IMR-90 (cell line): ENCODE measurements at regions not wholly inside any gene's neighbourhood (a gene's known extent, or its start where the extent isn't known, plus 50 kb on each side); places are given as distances from the start of the nearest gene placed in this dataset.

Source experiments
- ATAC-seq: fragments of 200-7000 bp; cut with Tn5 transposase; 2 replicates; pipeline ENCODE4 v1.9.1; 2020; ENCODE audit warnings: low read depth, mild to moderate bottlenecking, moderate library complexity
- BruUV-seq: library from RNA; stranded (reverse); fragments of 400-500 nt; replicated peaks from 2 replicates; lab custom pipeline; 2021; lab: Mats Ljungman, UMichigan
- CTCF ChIA-PET: fragments of 300-600 bp; formaldehyde crosslinking; extraction: SDS; loops from one replicate; lab custom pipeline; 2021; ENCODE audit warnings: antibody characterized with exemption; lab: Yijun Ruan, JAX
- POLR2A ChIA-PET: fragments of 300-600 bp; sonication (Branson Sonifier 250); formaldehyde crosslinking; loops from one replicate; lab custom pipeline; 2022; ENCODE audit warnings: antibody characterized with exemption; ENCODE audit not compliant: unreplicated experiment; lab: Charles Lee
- DNase-seq: peaks from one replicate; pipeline ENCODE4 v3.0.0; 2013
- H2AFZ ChIP-seq: replicated peaks from 2 replicates; pipeline ENCODE3; 2013; ENCODE audit warnings: low read length, mild to moderate bottlenecking; ENCODE audit not compliant: poor library complexity
- H2AK5ac ChIP-seq: 2 replicates; pipeline ENCODE4 v1.6.1; 2013; ENCODE audit warnings: low read depth, low read length, inconsistent platforms
- H2AK9ac ChIP-seq: replicated peaks from 2 replicates; pipeline ENCODE3; 2013; ENCODE audit warnings: mild to moderate bottlenecking, low read depth, low read length, moderate library complexity; ENCODE audit not compliant: poor library complexity
- H2BK120ac ChIP-seq: 2 replicates; pipeline ENCODE4 v1.6.1; 2013; ENCODE audit warnings: low read depth, low read length, inconsistent platforms
- H2BK15ac ChIP-seq: 3 replicates; pipeline ENCODE4 v1.6.1; 2013; ENCODE audit warnings: low read depth, low read length, inconsistent platforms
- H2BK20ac ChIP-seq: 2 replicates; pipeline ENCODE4 v1.6.1; 2013; ENCODE audit warnings: low read depth, mild to moderate bottlenecking, inconsistent platforms, low read length, moderate library complexity
- H2BK5ac ChIP-seq: 2 replicates; pipeline ENCODE4 v1.6.1; 2013; ENCODE audit warnings: mild to moderate bottlenecking, low read depth, low read length, inconsistent platforms; ENCODE audit not compliant: poor library complexity, severe bottlenecking
- H3K14ac ChIP-seq: replicated peaks from 2 replicates; pipeline ENCODE4 v1.6.1; 2013; ENCODE audit warnings: low read depth, low read length, inconsistent platforms
- H3K18ac ChIP-seq: 2 replicates; pipeline ENCODE4 v1.6.1; 2013; ENCODE audit warnings: low read depth, low read length, control low read depth
- H3K23ac ChIP-seq: 2 replicates; pipeline ENCODE4 v1.6.1; 2013; ENCODE audit warnings: low read depth, low read length, inconsistent platforms
- H3K27ac ChIP-seq: 2 replicates; pipeline ENCODE4 v1.5.1; 2013; ENCODE audit warnings: mild to moderate bottlenecking, control low read depth, low read length; ENCODE audit not compliant: insufficient read depth
- H3K27me3 ChIP-seq: 2 replicates; pipeline ENCODE4 v1.6.1; 2013; ENCODE audit warnings: low read length; ENCODE audit not compliant: control insufficient read depth, insufficient read depth
- H3K36me3 ChIP-seq: 2 replicates; pipeline ENCODE4 v1.6.1; 2013; ENCODE audit warnings: low read length, mixed read lengths; ENCODE audit not compliant: control insufficient read depth, insufficient read depth
- H3K4ac ChIP-seq: 2 replicates; pipeline ENCODE4 v1.6.1; 2013; ENCODE audit warnings: low read depth, low read length, inconsistent platforms
- H3K4me1 ChIP-seq: 2 replicates; pipeline ENCODE4 v1.6.1; 2013; ENCODE audit warnings: low read length, mixed read lengths; ENCODE audit not compliant: control insufficient read depth, insufficient read depth
- H3K4me2 ChIP-seq: 2 replicates; pipeline ENCODE4 v1.6.1; 2013; ENCODE audit warnings: low read depth, mild to moderate bottlenecking, control low read depth, low read length, moderate library complexity
- H3K4me3 ChIP-seq: 2 replicates; pipeline ENCODE4 v1.5.1; 2013; ENCODE audit warnings: low read depth, mild to moderate bottlenecking, control low read depth, low read length, moderate library complexity; ENCODE audit not compliant: insufficient read depth
- H3K56ac ChIP-seq: 2 replicates; pipeline ENCODE4 v1.6.1; 2013; ENCODE audit warnings: low read length, inconsistent platforms; ENCODE audit not compliant: insufficient read depth; ENCODE audit errors: extremely low read depth
- H3K79me1 ChIP-seq, 2 experiments: 2 replicates each; pipeline ENCODE4 v1.6.1; 2013; ENCODE audit warnings: low read length in 2 of 2, inconsistent platforms in 1 of 2, low read depth in 1 of 2
- H3K9ac ChIP-seq: 2 replicates; pipeline ENCODE4 v1.6.1; 2013; ENCODE audit warnings: low read depth, low read length, control low read depth
- H3K9me1 ChIP-seq: 2 replicates; pipeline ENCODE4 v1.6.1; 2013; ENCODE audit warnings: low read length, inconsistent platforms; ENCODE audit not compliant: insufficient read depth
- H3K9me3 ChIP-seq: 2 replicates; pipeline ENCODE4 v1.6.1; 2013; ENCODE audit warnings: low read length; ENCODE audit not compliant: control insufficient read depth, insufficient read depth
- H4K20me1 ChIP-seq: 2 replicates; pipeline ENCODE4 v1.6.1; 2013; ENCODE audit warnings: low read length, inconsistent platforms; ENCODE audit not compliant: insufficient read depth
- H4K5ac ChIP-seq: 2 replicates; pipeline ENCODE4 v1.6.1; 2013; ENCODE audit warnings: mild to moderate bottlenecking, low read depth, low read length, control low read depth
- H4K8ac ChIP-seq, 2 experiments: 2 replicates each; pipeline ENCODE4 v1.6.1; 2013; ENCODE audit warnings: low read depth in 2 of 2, low read length in 2 of 2, control low read depth in 1 of 2, inconsistent platforms in 1 of 2
- H4K91ac ChIP-seq: 2 replicates; pipeline ENCODE4 v1.6.1; 2013; ENCODE audit warnings: low read depth, low read length, inconsistent platforms; ENCODE audit not compliant: insufficient read depth
- BHLHE40 ChIP-seq: fragments of 150-350 bp; IDR thresholded peaks from 2 replicates; pipeline ENCODE4 v1.6.1; 2016; ENCODE audit warnings: mild to moderate bottlenecking, low read depth, low read length
- CEBPB ChIP-seq: IDR thresholded peaks from 2 replicates; pipeline ENCODE4 v1.6.1; 2012; ENCODE audit warnings: low read depth, low read length, improper control_type of control experiment
- CHD1 ChIP-seq: IDR thresholded peaks from 2 replicates; pipeline ENCODE4 v1.6.1; 2012; ENCODE audit warnings: low read depth, low read length, improper control_type of control experiment
- ELK1 ChIP-seq: fragments of 150-350 bp; IDR thresholded peaks from 2 replicates; pipeline ENCODE4 v1.6.1; 2016; ENCODE audit warnings: low read depth, mild to moderate bottlenecking, low read length, moderate library complexity, borderline replicate concordance
- FOS ChIP-seq: fragments of 150-350 bp; IDR thresholded peaks from 2 replicates; pipeline ENCODE4 v1.6.1; 2016; ENCODE audit warnings: low read depth, low read length
- MAFK ChIP-seq: IDR thresholded peaks from 2 replicates; pipeline ENCODE4 v1.6.1; 2012; ENCODE audit warnings: low read depth, low read length, improper control_type of control experiment
- MAZ ChIP-seq: IDR thresholded peaks from 2 replicates; pipeline ENCODE4 v1.6.1; 2012; ENCODE audit warnings: low read depth, mild to moderate bottlenecking, low read length, improper control_type of control experiment, moderate library complexity, borderline replicate concordance
- MXI1 ChIP-seq: IDR thresholded peaks from 2 replicates; pipeline ENCODE4 v1.6.1; 2012; ENCODE audit warnings: low read depth, mild to moderate bottlenecking, low read length, moderate library complexity, borderline replicate concordance
- NFE2L2 ChIP-seq: fragments of 150-350 bp; IDR thresholded peaks from 2 replicates; pipeline ENCODE4 v1.6.1; 2016; ENCODE audit warnings: low read depth, mild to moderate bottlenecking, low read length
- POLR2A ChIP-seq: IDR thresholded peaks from 2 replicates; pipeline ENCODE4 v1.6.1; 2012; ENCODE audit warnings: mild to moderate bottlenecking, low read depth, low read length
- RAD21 ChIP-seq: IDR thresholded peaks from 2 replicates; pipeline ENCODE4 v1.6.1; 2012; ENCODE audit warnings: low read length, improper control_type of control experiment
- RCOR1 ChIP-seq: IDR thresholded peaks from 2 replicates; pipeline ENCODE4 v1.6.1; 2012; ENCODE audit warnings: mild to moderate bottlenecking, low read length, improper control_type of control experiment; ENCODE audit not compliant: insufficient replicate concordance
- RFX5 ChIP-seq: IDR thresholded peaks from 2 replicates; pipeline ENCODE4 v1.8.0; 2012; ENCODE audit warnings: low read depth, mild to moderate bottlenecking, low read length, moderate library complexity
- SMC3 ChIP-seq: fragments of 150-350 bp; IDR thresholded peaks from 2 replicates; pipeline ENCODE4 v1.6.1; 2016; ENCODE audit warnings: low read depth, mild to moderate bottlenecking, antibody characterized with exemption, low read length, moderate library complexity
- WGBS, 2 experiments: methylation state at CpG; one replicate each; pipeline versions ENCODE4 v1.1.5 to v1.1.7; 2013; ENCODE audit warnings: missing lambda C conversion rate in 2 of 2; ENCODE audit not compliant: insufficient read length in 1 of 2; ENCODE audit errors: extremely low coverage in 2 of 2; 5-methylcytosine and 5-hydroxymethylcytosine counted together
- dilution Hi-C: fragments of 300-500 bp; cut with HindIII; formaldehyde crosslinking; loops from one replicate; pipeline ENCODE4 v1.14.3; 2018; ENCODE audit warnings: low sequenced_read_pairs; ENCODE audit not compliant: unreplicated experiment
- in situ Hi-C: fragments of 300-500 bp; cut with MboI; formaldehyde crosslinking; loops from 3 replicates; pipeline ENCODE4 v1.14.3; 2019; ENCODE audit warnings: low sequenced_read_pairs, inconsistent platforms, mixed read lengths
- intact Hi-C: fragments of 100-400 bp; cut with micrococcal nuclease; formaldehyde crosslinking; loops from 2 replicates; pipeline ENCODE4 v1.10.0; 2022
- TF ChIP-seq, protein P1 (sequence below): fragments of 150-350 bp; IDR thresholded peaks from 2 replicates; pipeline ENCODE4 v1.6.1; 2017; ENCODE audit warnings: mild to moderate bottlenecking, antibody characterized with exemption, low read length, low read depth
- TF ChIP-seq, protein P2 (sequence below): conservative IDR thresholded peaks from 2 replicates; pipeline ENCODE4 v1.5.1; 2012; ENCODE audit warnings: mild to moderate bottlenecking, low read depth, low read length, improper control_type of control experiment

DNA sequence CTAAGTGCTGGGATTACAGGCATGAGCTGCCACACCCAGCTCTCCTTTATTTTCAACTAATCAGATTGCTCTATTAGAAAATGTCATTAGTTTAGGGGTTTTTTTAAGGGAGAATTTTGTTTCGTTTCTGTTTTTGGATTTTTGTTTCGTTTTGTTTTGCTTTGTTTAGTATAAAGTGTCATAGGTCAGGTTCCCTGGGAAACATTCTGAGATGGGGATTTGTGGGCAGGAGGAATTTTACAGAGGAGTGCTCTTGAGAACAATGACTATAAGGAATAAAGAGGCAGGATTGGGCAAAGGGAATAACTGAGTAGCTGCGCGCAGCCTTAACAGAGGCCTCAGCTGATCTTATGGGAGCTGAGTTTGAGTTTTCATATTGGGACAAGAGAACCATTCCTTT, 86.8 kb upstream of the NR2F2 start:
- Histone ChIP-seq H3K27me3 (no peaks in the 10 kb centered on the region), H2BK15ac (no peak overlapping the region), H4K5ac (no peak overlapping the region; the same call in 1 of the 2 replicates), H2AK9ac (no peak overlapping the region), H3K14ac (peak overlapping the region; percentile 74), H4K8ac (no peak overlapping the region), H3K4me1 (peaks cover 5% of the 10 kb centered on the region), H3K56ac (no peak overlapping the region), H2BK20ac (no peak overlapping the region), H3K4me3 (no peak overlapping the region), H3K9me1 (no peaks in the 10 kb centered on the region), H3K79me1 (no peaks in the 10 kb centered on the region), H3K4me2 (no peak overlapping the region), H2BK5ac (no peak overlapping the region), H3K36me3 (no peaks in the 10 kb centered on the region), H3K23ac (0 out of 2 replicates have a peak overlapping the region, but pooled peaks have one; percentile 50), H3K9ac (no peak overlapping the region), H4K91ac (no peak overlapping the region), H4K20me1 (no peaks in the 10 kb centered on the region), H3K9me3 (no peaks in the 10 kb centered on the region; the same call in none of the 2 replicates), H2AK5ac (no peak overlapping the region), H3K4ac (no peak overlapping the region), H3K27ac (no peak overlapping the region), H3K18ac (no peak overlapping the region), H2AFZ (peak overlapping the region; percentile 18), H2BK120ac (no peak overlapping the region)
- ATAC-seq (peak; percentile 47), DNase-seq (peak; percentile 42)
- ChIA-PET CTCF (no interaction called here), POLR2A (interaction anchor here (0.6 kb wide), 1 partner anchor 646 kb away, joined by 3 read pairs; no protein-coding TSS in a partner anchor)
- no peak for TF ChIP-seq RAD21
- TF ChIP-seq RFX5 = no peak
- TF ChIP-seq NFE2L2 = no peak
- TF ChIP-seq MAFK = no peak
- TF ChIP-seq, protein P1, sequence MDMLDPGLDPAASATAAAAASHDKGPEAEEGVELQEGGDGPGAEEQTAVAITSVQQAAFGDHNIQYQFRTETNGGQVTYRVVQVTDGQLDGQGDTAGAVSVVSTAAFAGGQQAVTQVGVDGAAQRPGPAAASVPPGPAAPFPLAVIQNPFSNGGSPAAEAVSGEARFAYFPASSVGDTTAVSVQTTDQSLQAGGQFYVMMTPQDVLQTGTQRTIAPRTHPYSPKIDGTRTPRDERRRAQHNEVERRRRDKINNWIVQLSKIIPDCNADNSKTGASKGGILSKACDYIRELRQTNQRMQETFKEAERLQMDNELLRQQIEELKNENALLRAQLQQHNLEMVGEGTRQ = no peak
- no peak for TF ChIP-seq SMC3
- TF ChIP-seq CEBPB = no peak
- no peak for TF ChIP-seq CHD1
- no peak for TF ChIP-seq POLR2A
- TF ChIP-seq FOS = no peak
- no peak for TF ChIP-seq ELK1
- no peak for TF ChIP-seq RCOR1
- TF ChIP-seq, protein P2, sequence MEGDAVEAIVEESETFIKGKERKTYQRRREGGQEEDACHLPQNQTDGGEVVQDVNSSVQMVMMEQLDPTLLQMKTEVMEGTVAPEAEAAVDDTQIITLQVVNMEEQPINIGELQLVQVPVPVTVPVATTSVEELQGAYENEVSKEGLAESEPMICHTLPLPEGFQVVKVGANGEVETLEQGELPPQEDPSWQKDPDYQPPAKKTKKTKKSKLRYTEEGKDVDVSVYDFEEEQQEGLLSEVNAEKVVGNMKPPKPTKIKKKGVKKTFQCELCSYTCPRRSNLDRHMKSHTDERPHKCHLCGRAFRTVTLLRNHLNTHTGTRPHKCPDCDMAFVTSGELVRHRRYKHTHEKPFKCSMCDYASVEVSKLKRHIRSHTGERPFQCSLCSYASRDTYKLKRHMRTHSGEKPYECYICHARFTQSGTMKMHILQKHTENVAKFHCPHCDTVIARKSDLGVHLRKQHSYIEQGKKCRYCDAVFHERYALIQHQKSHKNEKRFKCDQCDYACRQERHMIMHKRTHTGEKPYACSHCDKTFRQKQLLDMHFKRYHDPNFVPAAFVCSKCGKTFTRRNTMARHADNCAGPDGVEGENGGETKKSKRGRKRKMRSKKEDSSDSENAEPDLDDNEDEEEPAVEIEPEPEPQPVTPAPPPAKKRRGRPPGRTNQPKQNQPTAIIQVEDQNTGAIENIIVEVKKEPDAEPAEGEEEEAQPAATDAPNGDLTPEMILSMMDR = no peak
- no peak for TF ChIP-seq MAZ
- no peak for TF ChIP-seq MXI1
- TF ChIP-seq BHLHE40 = no peak
- intact Hi-C loops = no loop called here
- no TSS peak for BruUV-seq
- WGBS, 2 experiments = 92% methylated on average over 2 of the region's 4 CpGs; no CpG with 5 or more reads in 1 of the 2 experiments
- in situ Hi-C loops = no loop called here
- dilution Hi-C loops = no loop called here
